CD1c-positive myeloid dendritic cell (primary cell): ENCODE measurements at regions not wholly inside any gene's neighbourhood (a gene's known extent, or its start where the extent isn't known, plus 50 kb on each side); places are given as distances from the start of the nearest gene placed in this dataset.

ENCODE experiments used
- DNase-seq: peaks from one replicate; pipeline ENCODE4 v3.0.0-alpha.2; 2016; ENCODE audit errors: extremely low spot score

- DNase-seq: no peak
Observed at GRCh38 chr1:38719880-38720279, 139.7 kb downstream of the RRAGC start.

GRCh38 chr1:38718031-38718430 is 141.5 kb downstream of the RRAGC start:
- no peak for DNase-seq

- no peak for DNase-seq
Observed at GRCh38 chr1:38716229-38716628, 143.3 kb downstream of the RRAGC start.

- no peak for DNase-seq
Observed at GRCh38 chr1:38715415-38715814, 144.2 kb downstream of the RRAGC start.

- DNase-seq: no peak
Observed at GRCh38 chr1:38712046-38712445, 147.5 kb downstream of the RRAGC start.

- no peak for DNase-seq
Observed at GRCh38 chr1:38708701-38709258, 150.8 kb downstream of the RRAGC start.

GRCh38 chr1:38701088-38701487 is 158.5 kb downstream of the RRAGC start:
- DNase-seq: no peak

- DNase-seq: no peak
Observed at GRCh38 chr1:38700077-38700470, 159.5 kb downstream of the RRAGC start.

- no peak for DNase-seq
Observed at GRCh38 chr1:38699330-38700076, 160.1 kb downstream of the RRAGC start.

- no peak for DNase-seq
Observed at GRCh38 chr1:38697387-38697786, 162.2 kb downstream of the RRAGC start.

- no peak for DNase-seq
Observed at GRCh38 chr1:38696371-38696770, 163.2 kb downstream of the RRAGC start.

GRCh38 chr1:38693759-38694158 is 165.8 kb downstream of the RRAGC start:
- DNase-seq: no peak

- DNase-seq: no peak
Observed at GRCh38 chr1:38693031-38693430, 166.5 kb downstream of the RRAGC start.

- no peak for DNase-seq
Observed at GRCh38 chr1:38690790-38691449, 168.7 kb downstream of the RRAGC start.

- DNase-seq: no peak
Observed at GRCh38 chr1:38686927-38687255, 172.7 kb downstream of the RRAGC start.

GRCh38 chr1:38686167-38686926 is 173.2 kb downstream of the RRAGC start:
- no peak for DNase-seq

- DNase-seq: no peak
Observed at GRCh38 chr1:38685388-38685787, 174.2 kb downstream of the RRAGC start.

GRCh38 chr1:38680801-38681510 is 178.6 kb downstream of the RRAGC start:
- no peak for DNase-seq

GRCh38 chr1:38677756-38678155 is 181.8 kb downstream of the RRAGC start:
- DNase-seq: no peak

- no peak for DNase-seq
Observed at GRCh38 chr1:38677311-38677710, 182.3 kb downstream of the RRAGC start.

GRCh38 chr1:38672692-38673091 is 186.9 kb downstream of the RRAGC start:
- no peak for DNase-seq

GRCh38 chr1:38671221-38671620 is 188.4 kb downstream of the RRAGC start:
- no peak for DNase-seq
